ENCODE measurements at regions not wholly inside any gene's neighbourhood (a gene's known extent, or its start where the extent isn't known, plus 50 kb on each side); places are given as distances from the start of the nearest gene placed in this dataset.

GRCh38 chr4:103778221-103778620 lies 58.4 kb upstream of the TACR3 start:
- no peaks in the 10 kb centered on the region for H3K36me3 ChIP-seq (ENCODE audit: control insufficient read depth, insufficient read depth, low read length)
- Mint-ChIP-seq H3K27ac (no peak overlapping the region), H3K27me3 (ENCODE audit: insufficient read depth) (no peaks in the 10 kb centered on the region), H3K36me3 (ENCODE audit: low read depth) (no peaks in the 10 kb centered on the region), H3K4me3 (no peak overlapping the region), H3K4me1 (no peaks in the 10 kb centered on the region), H3K9me3 (no peaks in the 10 kb centered on the region)
- H3K4me3 ChIP-seq (ENCODE audit: low read length): no peak overlapping the region
- no peak for DNase-seq
- no peak overlapping the region for H3K9ac ChIP-seq (ENCODE audit: extremely low read depth, low read length, poor library complexity, severe bottlenecking)
- TF ChIP-seq, protein P1, sequence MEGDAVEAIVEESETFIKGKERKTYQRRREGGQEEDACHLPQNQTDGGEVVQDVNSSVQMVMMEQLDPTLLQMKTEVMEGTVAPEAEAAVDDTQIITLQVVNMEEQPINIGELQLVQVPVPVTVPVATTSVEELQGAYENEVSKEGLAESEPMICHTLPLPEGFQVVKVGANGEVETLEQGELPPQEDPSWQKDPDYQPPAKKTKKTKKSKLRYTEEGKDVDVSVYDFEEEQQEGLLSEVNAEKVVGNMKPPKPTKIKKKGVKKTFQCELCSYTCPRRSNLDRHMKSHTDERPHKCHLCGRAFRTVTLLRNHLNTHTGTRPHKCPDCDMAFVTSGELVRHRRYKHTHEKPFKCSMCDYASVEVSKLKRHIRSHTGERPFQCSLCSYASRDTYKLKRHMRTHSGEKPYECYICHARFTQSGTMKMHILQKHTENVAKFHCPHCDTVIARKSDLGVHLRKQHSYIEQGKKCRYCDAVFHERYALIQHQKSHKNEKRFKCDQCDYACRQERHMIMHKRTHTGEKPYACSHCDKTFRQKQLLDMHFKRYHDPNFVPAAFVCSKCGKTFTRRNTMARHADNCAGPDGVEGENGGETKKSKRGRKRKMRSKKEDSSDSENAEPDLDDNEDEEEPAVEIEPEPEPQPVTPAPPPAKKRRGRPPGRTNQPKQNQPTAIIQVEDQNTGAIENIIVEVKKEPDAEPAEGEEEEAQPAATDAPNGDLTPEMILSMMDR (conservative IDR thresholded peaks at IDR 0.05): no peak
- no peaks in the 10 kb centered on the region for H3K27me3 ChIP-seq (ENCODE audit: control insufficient read depth, insufficient read depth, low read length, poor library complexity, severe bottlenecking)
- H3K9me3 ChIP-seq (ENCODE audit: control insufficient read depth, low read length): no peaks in the 10 kb centered on the region
- no peaks in the 10 kb centered on the region for H3K4me1 ChIP-seq (ENCODE audit: control insufficient read depth, insufficient read depth, low read length)
- H3K27ac ChIP-seq (ENCODE audit: low read depth, low read length): no peak overlapping the region

- H3K9ac ChIP-seq (ENCODE audit: extremely low read depth, low read length, poor library complexity, severe bottlenecking): no peak overlapping the region
- Mint-ChIP-seq H3K36me3 (ENCODE audit: low read depth) (no peaks in the 10 kb centered on the region), H3K27ac (no peak overlapping the region), H3K9me3 (no peaks in the 10 kb centered on the region), H3K4me1 (no peaks in the 10 kb centered on the region), H3K27me3 (ENCODE audit: insufficient read depth) (no peaks in the 10 kb centered on the region), H3K4me3 (no peak overlapping the region)
- WGBS, 2 experiments (ENCODE audit: insufficient coverage in 1 of 2, insufficient read length in 1 of 2): 86 to 98% methylated on average over 5 to 7 of the region's 7 CpGs
- H3K9me3 ChIP-seq (ENCODE audit: control insufficient read depth, low read length): no peaks in the 10 kb centered on the region
- no peaks in the 10 kb centered on the region for H3K36me3 ChIP-seq (ENCODE audit: control insufficient read depth, insufficient read depth, low read length)
- DNase-seq: no peak
- TF ChIP-seq, protein P1 (conservative IDR thresholded peaks at IDR 0.05): no peak
- H3K4me3 ChIP-seq (ENCODE audit: low read length): no peak overlapping the region
- no peak overlapping the region for H3K27ac ChIP-seq (ENCODE audit: low read depth, low read length)
- no peaks in the 10 kb centered on the region for H3K4me1 ChIP-seq (ENCODE audit: control insufficient read depth, insufficient read depth, low read length)
- H3K27me3 ChIP-seq (ENCODE audit: control insufficient read depth, insufficient read depth, low read length, poor library complexity, severe bottlenecking): no peaks in the 10 kb centered on the region
These were observed 54.6 kb upstream of the TACR3 start for GRCh38 chr4:103774326-103774825.

- no peak overlapping the region for H3K9ac ChIP-seq (ENCODE audit: extremely low read depth, low read length, poor library complexity, severe bottlenecking)
- WGBS, 2 experiments (ENCODE audit: insufficient coverage in 1 of 2, insufficient read length in 1 of 2): 96 to 100% methylated on average over 1 to 2 of the region's 2 CpGs
- no peaks in the 10 kb centered on the region for H3K4me1 Mint-ChIP-seq
- H3K4me3 ChIP-seq (ENCODE audit: low read length): no peak overlapping the region
- no peaks in the 10 kb centered on the region for H3K27me3 ChIP-seq (ENCODE audit: control insufficient read depth, insufficient read depth, low read length, poor library complexity, severe bottlenecking)
- H3K4me1 ChIP-seq (ENCODE audit: control insufficient read depth, insufficient read depth, low read length): no peaks in the 10 kb centered on the region
- H3K9me3 ChIP-seq (ENCODE audit: control insufficient read depth, low read length): no peaks in the 10 kb centered on the region
- H3K9me3 Mint-ChIP-seq: no peaks in the 10 kb centered on the region
- H3K36me3 ChIP-seq (ENCODE audit: control insufficient read depth, insufficient read depth, low read length): no peaks in the 10 kb centered on the region
- no peak overlapping the region for H3K4me3 Mint-ChIP-seq
- H3K27ac ChIP-seq (ENCODE audit: low read depth, low read length): no peak overlapping the region
- TF ChIP-seq, protein P1 (conservative IDR thresholded peaks at IDR 0.05): no peak
- DNase-seq: no peak
- H3K36me3 Mint-ChIP-seq (ENCODE audit: low read depth): no peaks in the 10 kb centered on the region
- no peaks in the 10 kb centered on the region for H3K27me3 Mint-ChIP-seq (ENCODE audit: insufficient read depth)
- H3K27ac Mint-ChIP-seq: no peak overlapping the region
These were observed 54.0 kb upstream of the TACR3 start for GRCh38 chr4:103773691-103774231.
